Keratinocyte (primary cell): ENCODE measurements at regions not wholly inside any gene's neighbourhood (a gene's known extent, or its start where the extent isn't known, plus 50 kb on each side); places are given as distances from the start of the nearest gene placed in this dataset.

Experiments
- DNase-seq: peaks from one replicate; pipeline ENCODE4 v3.0.0-alpha.2; 2011; ENCODE audit warnings: low read depth, missing footprints, low spot score
- FAIRE-seq: peaks from 2 replicates; lab custom pipeline; 2011; peaks lifted over from hg19 to GRCh38; lab: Jason Lieb, UNC
- H2AFZ ChIP-seq: 2 replicates; pipeline ENCODE4 v1.6.0; 2012; ENCODE audit warnings: low read length, control low read depth, inconsistent platforms; ENCODE audit not compliant: control insufficient read depth
- H3K27ac ChIP-seq: 2 replicates; pipeline ENCODE4 v1.5.1; 2011; ENCODE audit warnings: low read length; ENCODE audit not compliant: control insufficient read depth, insufficient read depth
- H3K27me3 ChIP-seq: 3 replicates; pipeline ENCODE4 v1.6.0; 2011; ENCODE audit warnings: low read length; ENCODE audit not compliant: control insufficient read depth, insufficient read depth; ENCODE audit errors: extremely low read depth
- H3K36me3 ChIP-seq, 2 experiments: 2 replicates in 1 of 2; 3 replicates in 1 of 2; pipeline ENCODE4 v1.5.1; 2011; ENCODE audit warnings: low read length in 2 of 2, mild to moderate bottlenecking in 1 of 2; ENCODE audit not compliant: control insufficient read depth in 2 of 2, insufficient read depth in 2 of 2; ENCODE audit errors: extremely low read depth in 1 of 2
- H3K4me1 ChIP-seq: 3 replicates; pipeline ENCODE4 v1.5.1; 2011; ENCODE audit warnings: low read length; ENCODE audit not compliant: control insufficient read depth, insufficient read depth; ENCODE audit errors: extremely low read depth
- H3K4me2 ChIP-seq: 3 replicates; pipeline ENCODE4 v1.6.0; 2011; ENCODE audit warnings: low read depth, low read length; ENCODE audit not compliant: control insufficient read depth, insufficient read depth; ENCODE audit errors: extremely low read depth
- H3K4me3 ChIP-seq, 3 experiments: fragments of 200-600 bp in 1 of 3; sonication (generic) in 1 of 3; 2 replicates in 2 of 3; 3 replicates in 1 of 3; pipeline ENCODE4 v1.5.1; 2011 to 2016; ENCODE audit warnings: low read length in 3 of 3, mild to moderate bottlenecking in 3 of 3, control low read depth in 2 of 3, inconsistent platforms in 1 of 3, low read depth in 1 of 3, mixed read lengths in 1 of 3, mixed run types in 1 of 3, moderate library complexity in 1 of 3; ENCODE audit not compliant: control insufficient read depth in 2 of 3, insufficient read depth in 2 of 3; ENCODE audit errors: extremely low read depth in 1 of 3
- H3K79me2 ChIP-seq: 2 replicates; pipeline ENCODE4 v1.6.0; 2012; ENCODE audit warnings: low read length; ENCODE audit not compliant: control insufficient read depth, insufficient read depth
- H3K9ac ChIP-seq: 3 replicates; pipeline ENCODE4 v1.6.0; 2011; ENCODE audit warnings: low read length; ENCODE audit not compliant: control insufficient read depth, insufficient read depth; ENCODE audit errors: extremely low read depth
- H3K9me1 ChIP-seq: 3 replicates; pipeline ENCODE4 v1.6.0; 2011; ENCODE audit warnings: low read length; ENCODE audit not compliant: control insufficient read depth, insufficient read depth; ENCODE audit errors: extremely low read depth
- H3K9me3 ChIP-seq: 2 replicates; pipeline ENCODE4 v1.5.1; 2012; ENCODE audit warnings: low read depth, low read length; ENCODE audit not compliant: control insufficient read depth
- H4K20me1 ChIP-seq: 3 replicates; pipeline ENCODE4 v1.6.0; 2011; ENCODE audit warnings: low read length; ENCODE audit not compliant: control insufficient read depth, insufficient read depth; ENCODE audit errors: extremely low read depth
- EZH2 ChIP-seq: IDR thresholded peaks from one replicate; pipeline ENCODE4 v1.6.1; 2012; ENCODE audit warnings: inconsistent platforms, mild to moderate bottlenecking, low read length, moderate library complexity
- dilution Hi-C: fragments of 300-500 bp; cut with MboI; formaldehyde crosslinking; loops from one replicate; pipeline ENCODE4 v1.7.0; 2020; ENCODE audit warnings: low sequenced_read_pairs; ENCODE audit not compliant: extremely low pct_ligation_motif_present
- TF ChIP-seq, protein P1 (sequence below), 3 experiments: IDR thresholded peaks in 1 of 3; conservative IDR thresholded peaks in 1 of 3; optimal IDR thresholded peaks in 1 of 3; 2 replicates in 2 of 3; 3 replicates in 1 of 3; pipeline versions ENCODE3 to v1.5.1; 2011; ENCODE audit warnings: low read length in 3 of 3, mild to moderate bottlenecking in 3 of 3, moderate library complexity in 2 of 3, control low read depth in 1 of 3, inconsistent platforms in 1 of 3; ENCODE audit not compliant: insufficient read depth in 2 of 3; ENCODE audit errors: extremely low read depth in 1 of 3

DNA sequence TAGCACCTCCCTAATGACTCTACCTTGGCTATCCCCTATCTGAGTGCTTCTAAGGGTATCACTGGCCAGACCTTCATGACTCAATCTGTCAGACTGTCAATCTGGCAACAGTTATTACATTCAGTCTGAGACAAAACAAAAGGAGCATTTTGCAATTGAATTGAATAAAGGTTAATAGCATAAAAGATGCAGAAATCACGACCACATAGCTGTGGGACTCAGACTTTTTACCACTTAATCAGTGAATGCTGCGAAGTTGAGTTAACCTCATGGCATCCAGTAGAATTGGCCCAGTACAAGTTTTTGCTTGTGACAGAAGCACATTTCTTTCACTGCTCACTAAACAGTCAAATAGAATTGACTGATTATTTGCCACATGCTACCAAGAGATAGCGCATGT is 480.7 kb upstream of the DPPA4 start:
- Histone ChIP-seq H4K20me1 (no peaks in the 10 kb centered on the region), H3K27ac (no peak overlapping the region), H3K4me2 (no peak overlapping the region), H3K9me3 (no peaks in the 10 kb centered on the region), H3K27me3 (no peaks in the 10 kb centered on the region), H2AFZ (no peak overlapping the region), H3K4me1 (no peaks in the 10 kb centered on the region), H3K9me1 (no peaks in the 10 kb centered on the region), H3K9ac (no peak overlapping the region), H3K79me2 (no peaks in the 10 kb centered on the region), H3K36me3 (no peaks in the 10 kb centered on the region), H3K4me3 (no peak overlapping the region)
- dilution Hi-C loops: no loop called here
- DNase-seq (no peak), FAIRE-seq (no peak)
- TF ChIP-seq, protein P1, sequence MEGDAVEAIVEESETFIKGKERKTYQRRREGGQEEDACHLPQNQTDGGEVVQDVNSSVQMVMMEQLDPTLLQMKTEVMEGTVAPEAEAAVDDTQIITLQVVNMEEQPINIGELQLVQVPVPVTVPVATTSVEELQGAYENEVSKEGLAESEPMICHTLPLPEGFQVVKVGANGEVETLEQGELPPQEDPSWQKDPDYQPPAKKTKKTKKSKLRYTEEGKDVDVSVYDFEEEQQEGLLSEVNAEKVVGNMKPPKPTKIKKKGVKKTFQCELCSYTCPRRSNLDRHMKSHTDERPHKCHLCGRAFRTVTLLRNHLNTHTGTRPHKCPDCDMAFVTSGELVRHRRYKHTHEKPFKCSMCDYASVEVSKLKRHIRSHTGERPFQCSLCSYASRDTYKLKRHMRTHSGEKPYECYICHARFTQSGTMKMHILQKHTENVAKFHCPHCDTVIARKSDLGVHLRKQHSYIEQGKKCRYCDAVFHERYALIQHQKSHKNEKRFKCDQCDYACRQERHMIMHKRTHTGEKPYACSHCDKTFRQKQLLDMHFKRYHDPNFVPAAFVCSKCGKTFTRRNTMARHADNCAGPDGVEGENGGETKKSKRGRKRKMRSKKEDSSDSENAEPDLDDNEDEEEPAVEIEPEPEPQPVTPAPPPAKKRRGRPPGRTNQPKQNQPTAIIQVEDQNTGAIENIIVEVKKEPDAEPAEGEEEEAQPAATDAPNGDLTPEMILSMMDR (optimal IDR thresholded peaks at IDR 0.05 in 1 of 3, IDR thresholded peaks at IDR 0.05 in 1 of 3, conservative IDR thresholded peaks at IDR 0.05 in 1 of 3; ENCODE audit: extremely low read depth in 1 of 3, insufficient read depth in 2 of 3, low read length in 3 of 3): no peak
- no peak for TF ChIP-seq EZH2

DNA sequence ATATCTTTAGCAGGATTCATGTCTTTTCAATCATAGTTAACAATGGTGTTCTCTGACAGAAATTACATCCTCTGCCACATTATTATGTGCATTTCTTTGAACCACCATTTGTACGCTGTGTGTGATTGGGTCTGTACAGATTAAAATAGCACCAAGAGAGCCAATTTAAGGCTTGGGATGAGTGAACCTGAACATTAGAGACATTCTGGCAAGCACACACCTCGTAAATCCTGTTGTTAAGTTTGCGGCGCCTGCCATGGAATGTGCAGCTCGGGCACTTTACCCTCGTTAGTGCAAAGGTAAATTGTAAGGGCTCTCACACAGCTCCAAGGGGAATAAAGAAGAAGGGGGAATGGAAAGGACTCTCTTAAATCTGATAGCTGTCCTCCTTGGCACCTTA is 482.4 kb upstream of the DPPA4 start:
- DNase-seq (no peak), FAIRE-seq (no peak)
- H3K27me3 ChIP-seq: no peaks in the 10 kb centered on the region
- TF ChIP-seq, protein P1 (optimal IDR thresholded peaks at IDR 0.05 in 1 of 3, IDR thresholded peaks at IDR 0.05 in 1 of 3, conservative IDR thresholded peaks at IDR 0.05 in 1 of 3; ENCODE audit: extremely low read depth in 1 of 3, insufficient read depth in 2 of 3, low read length in 3 of 3): no peak
- no peak for TF ChIP-seq EZH2
- no peaks in the 10 kb centered on the region for H3K79me2 ChIP-seq
- H3K9me3 ChIP-seq: no peaks in the 10 kb centered on the region
- H3K36me3 ChIP-seq: no peaks in the 10 kb centered on the region
- H3K9ac ChIP-seq: no peak overlapping the region
- H3K27ac ChIP-seq: no peak overlapping the region
- H2AFZ ChIP-seq: no peak overlapping the region
- no peaks in the 10 kb centered on the region for H3K9me1 ChIP-seq
- dilution Hi-C loops: no loop called here
- no peak overlapping the region for H3K4me3 ChIP-seq
- H4K20me1 ChIP-seq: no peaks in the 10 kb centered on the region
- H3K4me1 ChIP-seq: no peaks in the 10 kb centered on the region
- H3K4me2 ChIP-seq: no peak overlapping the region
